Retinal pigment epithelial cell (primary cell): ENCODE measurements at regions not wholly inside any gene's neighbourhood (a gene's known extent, or its start where the extent isn't known, plus 50 kb on each side); places are given as distances from the start of the nearest gene placed in this dataset.

Source experiments
- DNase-seq: peaks from one replicate; pipeline ENCODE4 v3.0.0-alpha.2; 2010; ENCODE audit warnings: low read depth
- H3K4me3 ChIP-seq: 2 replicates; pipeline ENCODE4 v1.5.1; 2011; ENCODE audit warnings: mild to moderate bottlenecking, low read length, control low read depth, moderate library complexity
- TF ChIP-seq, protein P1 (sequence below): conservative IDR thresholded peaks from 2 replicates; pipeline ENCODE4 v1.5.1; 2011; ENCODE audit warnings: low read depth, low read length, control low read depth, inconsistent platforms

DNA sequence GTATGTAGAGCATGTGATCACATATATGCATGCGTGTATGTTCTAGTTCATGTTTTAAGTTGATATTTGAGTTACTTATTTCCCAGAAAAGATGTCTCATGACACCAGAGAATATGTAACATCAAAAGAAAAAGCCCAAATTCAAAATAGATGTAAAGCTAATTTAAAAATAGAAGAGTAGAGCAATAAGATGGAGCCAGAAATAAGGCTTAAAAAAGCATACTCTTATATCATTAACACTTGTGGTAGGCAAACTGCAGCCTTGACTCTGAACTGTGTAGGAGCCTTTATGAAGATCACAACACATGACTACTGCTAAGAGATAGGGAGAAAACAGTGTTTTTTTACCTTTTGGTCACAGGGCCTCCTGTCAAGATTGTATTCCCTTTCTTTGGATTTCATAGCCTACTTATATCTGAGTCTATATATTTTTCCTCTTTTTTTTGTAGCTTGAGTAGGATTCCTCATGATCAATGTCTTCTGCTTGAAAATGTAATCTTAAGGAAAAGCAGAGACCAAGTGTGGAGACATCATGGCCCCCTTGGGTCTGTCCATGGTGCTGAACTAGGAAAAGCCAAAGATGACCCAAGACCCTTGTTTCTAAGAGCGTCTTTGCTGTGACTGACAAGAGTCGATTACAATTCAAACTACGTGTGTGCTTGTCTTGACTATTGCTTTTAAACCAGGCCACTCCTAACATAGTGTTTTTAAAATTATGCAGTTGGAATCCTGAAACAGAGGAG is 390.4 kb downstream of the SHISA9 start:
- TF ChIP-seq, protein P1, sequence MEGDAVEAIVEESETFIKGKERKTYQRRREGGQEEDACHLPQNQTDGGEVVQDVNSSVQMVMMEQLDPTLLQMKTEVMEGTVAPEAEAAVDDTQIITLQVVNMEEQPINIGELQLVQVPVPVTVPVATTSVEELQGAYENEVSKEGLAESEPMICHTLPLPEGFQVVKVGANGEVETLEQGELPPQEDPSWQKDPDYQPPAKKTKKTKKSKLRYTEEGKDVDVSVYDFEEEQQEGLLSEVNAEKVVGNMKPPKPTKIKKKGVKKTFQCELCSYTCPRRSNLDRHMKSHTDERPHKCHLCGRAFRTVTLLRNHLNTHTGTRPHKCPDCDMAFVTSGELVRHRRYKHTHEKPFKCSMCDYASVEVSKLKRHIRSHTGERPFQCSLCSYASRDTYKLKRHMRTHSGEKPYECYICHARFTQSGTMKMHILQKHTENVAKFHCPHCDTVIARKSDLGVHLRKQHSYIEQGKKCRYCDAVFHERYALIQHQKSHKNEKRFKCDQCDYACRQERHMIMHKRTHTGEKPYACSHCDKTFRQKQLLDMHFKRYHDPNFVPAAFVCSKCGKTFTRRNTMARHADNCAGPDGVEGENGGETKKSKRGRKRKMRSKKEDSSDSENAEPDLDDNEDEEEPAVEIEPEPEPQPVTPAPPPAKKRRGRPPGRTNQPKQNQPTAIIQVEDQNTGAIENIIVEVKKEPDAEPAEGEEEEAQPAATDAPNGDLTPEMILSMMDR: no peak
- H3K4me3 ChIP-seq: no peak overlapping the region
- no peak for DNase-seq

DNA sequence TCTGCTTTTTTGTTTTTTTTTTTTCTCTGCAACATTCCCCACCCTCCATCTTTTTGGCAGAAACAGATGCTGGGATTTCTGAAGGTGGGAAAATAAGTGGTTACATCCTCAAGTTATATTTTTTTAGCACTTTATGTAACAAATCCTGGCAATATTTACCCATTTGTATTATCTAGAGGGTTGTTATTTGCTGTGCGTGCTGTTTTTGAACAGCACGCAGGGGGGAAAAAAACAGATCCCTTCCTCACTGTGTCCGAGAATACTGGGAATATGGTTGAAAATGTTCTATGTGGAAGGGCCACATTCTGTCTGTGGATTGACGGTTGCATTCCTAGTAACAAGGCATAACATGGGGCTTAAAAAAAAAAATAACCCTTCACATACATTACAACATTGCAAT is 394.8 kb downstream of the SHISA9 start:
- DNase-seq: no peak
- TF ChIP-seq, protein P1: no peak
- no peak overlapping the region for H3K4me3 ChIP-seq

DNA sequence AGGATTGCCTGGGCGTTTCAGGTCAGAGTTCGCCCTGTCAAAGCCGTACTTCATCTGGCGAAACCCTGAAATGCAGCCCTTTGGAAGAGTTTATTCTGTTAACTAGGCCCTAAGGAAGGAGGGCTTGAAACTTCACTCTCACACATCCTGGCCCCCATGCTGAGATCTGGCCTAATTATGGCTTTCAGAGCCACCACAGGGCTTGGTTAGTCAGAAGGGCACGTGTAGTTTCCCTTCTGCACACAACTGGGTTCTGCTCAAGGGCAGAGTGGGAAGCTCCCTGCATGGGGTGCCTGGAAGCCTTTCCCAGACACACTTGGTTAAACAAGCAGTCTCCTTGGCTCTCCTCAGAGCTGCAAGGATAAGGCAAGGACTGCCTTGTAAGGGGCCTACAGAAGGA is 397.3 kb downstream of the SHISA9 start:
- H3K4me3 ChIP-seq: no peak overlapping the region
- TF ChIP-seq, protein P1: no peak
- DNase-seq: no peak

DNA sequence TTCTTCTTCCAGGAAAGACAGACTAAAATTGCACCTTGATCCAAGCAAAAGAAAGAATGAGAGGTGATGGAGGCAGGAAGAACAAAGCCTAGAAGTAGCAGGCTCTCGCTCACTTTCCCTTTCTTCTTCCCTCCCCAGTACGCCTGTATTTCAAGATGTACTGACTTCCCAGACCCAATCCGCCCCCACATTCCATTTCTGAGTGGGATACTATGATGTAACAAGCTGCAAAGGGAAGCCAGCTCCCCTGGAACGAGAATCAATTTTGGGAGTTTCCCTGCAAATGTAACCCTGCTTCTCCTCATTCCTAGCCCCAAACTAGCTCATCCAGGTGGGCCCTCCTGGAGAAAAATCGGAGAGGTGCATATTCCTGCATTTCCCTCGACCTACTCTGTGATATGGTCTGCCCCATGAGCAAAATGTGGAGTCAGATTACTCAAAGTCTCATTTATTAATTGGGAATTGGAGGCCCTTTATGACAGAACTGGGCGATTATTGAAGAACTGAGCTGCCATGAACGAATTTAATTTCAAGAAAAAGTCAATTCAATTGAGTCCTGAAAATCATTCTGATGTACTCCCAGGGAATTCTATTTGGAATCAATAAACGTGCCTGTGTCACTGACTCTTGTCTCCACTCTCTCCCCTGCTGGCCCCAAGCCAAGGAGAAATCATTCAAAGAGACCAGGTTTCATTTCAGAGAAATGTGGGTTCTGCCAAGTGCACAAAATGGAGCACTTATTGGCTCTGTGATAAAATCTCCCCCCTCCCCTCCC is 398.9 kb downstream of the SHISA9 start:
- no peak for DNase-seq
- H3K4me3 ChIP-seq: no peak overlapping the region
- TF ChIP-seq, protein P1: no peak

DNA sequence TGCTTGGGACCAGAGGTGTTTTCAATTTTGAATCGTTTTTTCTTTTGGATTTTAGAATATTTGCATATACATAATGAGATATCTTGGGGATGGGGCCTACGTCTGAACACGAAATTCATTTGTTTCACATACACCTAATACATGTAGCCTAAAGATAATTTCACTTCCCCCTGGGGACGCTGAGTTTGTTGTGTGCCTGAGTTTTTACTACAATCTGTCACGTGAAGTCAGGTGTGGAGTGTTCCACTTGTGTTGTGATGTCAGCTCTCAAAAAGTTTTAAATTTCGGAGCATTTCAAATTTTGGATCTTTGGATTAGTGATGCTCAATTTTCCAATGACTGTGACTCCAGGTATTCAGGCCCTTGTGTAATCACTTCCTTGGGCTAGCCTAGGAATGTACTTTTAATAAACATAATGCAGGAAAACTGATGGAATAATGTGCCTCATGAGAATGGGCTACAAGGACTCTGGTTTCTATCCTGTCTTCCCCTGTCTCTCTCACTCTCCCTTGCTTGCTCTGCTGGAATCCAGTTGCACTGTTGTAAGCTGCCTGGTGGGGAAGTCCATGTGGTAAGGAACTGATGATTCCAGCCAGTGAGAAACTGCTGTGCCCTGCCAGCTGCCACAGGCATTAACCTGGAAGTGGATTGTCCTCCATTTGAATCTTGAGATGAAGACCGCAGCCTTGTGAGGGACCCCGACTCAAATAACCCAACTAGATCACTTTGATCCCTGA is 403.8 kb downstream of the SHISA9 start:
- DNase-seq: no peak
- H3K4me3 ChIP-seq: no peak overlapping the region
- TF ChIP-seq, protein P1: no peak

DNA sequence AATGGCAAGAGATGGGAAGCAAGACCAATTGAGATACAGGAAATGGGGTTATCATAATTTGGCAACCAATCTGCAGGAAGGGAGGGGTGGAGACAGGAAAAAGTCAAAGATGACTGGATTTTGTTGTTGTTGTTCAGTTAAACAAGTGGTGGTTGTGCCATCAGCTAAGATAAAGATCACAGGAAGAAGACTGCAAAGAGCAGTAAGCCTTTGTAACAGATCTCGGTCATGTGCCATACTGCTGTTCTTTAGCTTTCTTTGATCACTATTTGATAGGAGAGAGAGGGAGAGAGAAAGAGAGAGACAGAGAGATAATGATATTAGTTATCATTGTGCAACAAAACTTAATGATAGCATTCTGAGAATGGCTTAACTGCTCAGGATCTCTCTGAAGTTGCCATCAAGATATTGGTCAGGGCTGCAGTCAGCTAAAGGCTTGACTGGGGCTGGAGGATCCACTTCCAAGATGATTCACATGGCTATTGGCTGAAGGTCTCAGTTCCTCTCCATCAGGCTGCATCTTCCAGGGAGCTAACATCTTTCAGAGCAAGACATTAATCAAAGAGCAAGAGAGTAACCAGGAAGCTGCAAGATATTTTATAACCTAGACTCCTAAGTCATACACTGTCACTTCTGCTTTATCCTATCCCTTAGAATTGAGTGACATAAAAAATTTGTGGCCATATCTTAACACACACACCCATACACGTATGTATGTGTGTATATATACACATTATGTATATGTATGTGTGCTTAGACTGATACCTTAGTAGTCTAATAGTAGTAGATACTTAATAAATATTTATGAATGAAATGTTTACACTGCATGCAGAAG is 405.0 kb downstream of the SHISA9 start:
- no peak overlapping the region for H3K4me3 ChIP-seq
- TF ChIP-seq, protein P1: no peak
- no peak for DNase-seq
